Panc1 (cell line): ENCODE measurements at regions not wholly inside any gene's neighbourhood (a gene's known extent, or its start where the extent isn't known, plus 50 kb on each side); places are given as distances from the start of the nearest gene placed in this dataset.

ENCODE experiments used
- CTCF ChIP-seq: fragments of 450-650 bp; IDR thresholded peaks from 2 replicates; pipeline ENCODE4 v1.5.1; 2017; ENCODE audit warnings: mild to moderate bottlenecking
- POLR2AphosphoS5 ChIP-seq: IDR thresholded peaks from 2 replicates; pipeline ENCODE4 v1.6.1; 2012; ENCODE audit warnings: mild to moderate bottlenecking, low read depth, low read length, moderate library complexity
- REST ChIP-seq, 2 experiments: IDR thresholded peaks; 2 replicates each; pipeline ENCODE4 v1.6.1; 2011 to 2012; ENCODE audit warnings: low read depth in 2 of 2, control low read depth in 1 of 2, low read length in 1 of 2, mild to moderate bottlenecking in 1 of 2, moderate library complexity in 1 of 2; ENCODE audit not compliant: insufficient read depth in 1 of 2
- SIN3A ChIP-seq: IDR thresholded peaks from 2 replicates; pipeline ENCODE4 v1.6.1; 2012; ENCODE audit warnings: low read depth, mild to moderate bottlenecking, low read length, moderate library complexity, borderline replicate concordance; ENCODE audit not compliant: insufficient read depth
- TCF7L2 ChIP-seq: IDR thresholded peaks from 2 replicates; pipeline ENCODE4 v1.6.1; 2011; ENCODE audit warnings: mild to moderate bottlenecking, low read depth, low read length, inconsistent platforms

GRCh38 chr22:42199025-42199424 lies 68.4 kb upstream of the CYP2D6 start:
- TF ChIP-seq CTCF (no peak), POLR2AphosphoS5 (no peak), SIN3A (no peak), REST (IDR thresholded peaks at IDR 0.05; ENCODE audit: insufficient read depth in 1 of 2, low read depth in 2 of 2, low read length in 1 of 2) (no peak), TCF7L2 (no peak)
